ENCODE measurements at regions not wholly inside any gene's neighbourhood (a gene's known extent, or its start where the extent isn't known, plus 50 kb on each side); places are given as distances from the start of the nearest gene placed in this dataset.

- DNase-seq (ENCODE audit: low read depth) = no peak
- in situ Hi-C loops (cut with HindIII; ENCODE audit: low pct_unique_long_range_greater_than_20kb, low sequenced_read_pairs) = no loop called here
Measured at GRCh38 chr5:81860778-81861177, 109.9 kb upstream of the SSBP2 start.

- DNase-seq (ENCODE audit: low read depth) = no peak
- in situ Hi-C loops (cut with HindIII; ENCODE audit: low pct_unique_long_range_greater_than_20kb, low sequenced_read_pairs) = no loop called here
Measured at GRCh38 chr5:81859624-81860023, 108.7 kb upstream of the SSBP2 start.

- in situ Hi-C loops (cut with HindIII; ENCODE audit: low pct_unique_long_range_greater_than_20kb, low sequenced_read_pairs) = no loop called here
- DNase-seq (ENCODE audit: low read depth) = peak; percentile 6
Measured at GRCh38 chr5:81856948-81857928, 106.3 kb upstream of the SSBP2 start.

GRCh38 chr5:81855591-81855990, 104.7 kb upstream of the SSBP2 start:
- no peak for DNase-seq (ENCODE audit: low read depth)
- in situ Hi-C loops (cut with HindIII; ENCODE audit: low pct_unique_long_range_greater_than_20kb, low sequenced_read_pairs) = no loop called here

- no peak for DNase-seq (ENCODE audit: low read depth)
- in situ Hi-C loops (cut with HindIII; ENCODE audit: low pct_unique_long_range_greater_than_20kb, low sequenced_read_pairs) = no loop called here
Measured at GRCh38 chr5:81854915-81855314, 104.0 kb upstream of the SSBP2 start.

- no peak for DNase-seq (ENCODE audit: low read depth)
- in situ Hi-C loops (cut with HindIII; ENCODE audit: low pct_unique_long_range_greater_than_20kb, low sequenced_read_pairs) = no loop called here
Measured at GRCh38 chr5:81854485-81854884, 103.6 kb upstream of the SSBP2 start.

- no peak for DNase-seq (ENCODE audit: low read depth)
- in situ Hi-C loops (cut with HindIII; ENCODE audit: low pct_unique_long_range_greater_than_20kb, low sequenced_read_pairs) = no loop called here
Measured at GRCh38 chr5:81853030-81853357, 102.1 kb upstream of the SSBP2 start.

- in situ Hi-C loops (cut with HindIII; ENCODE audit: low pct_unique_long_range_greater_than_20kb, low sequenced_read_pairs) = no loop called here
- DNase-seq (ENCODE audit: low read depth) = no peak
Measured at GRCh38 chr5:81852291-81853029, 101.6 kb upstream of the SSBP2 start.

GRCh38 chr5:81851481-81852178, 100.7 kb upstream of the SSBP2 start:
- peak; percentile 78 for DNase-seq (ENCODE audit: low read depth)
- in situ Hi-C loops (cut with HindIII; ENCODE audit: low pct_unique_long_range_greater_than_20kb, low sequenced_read_pairs) = no loop called here

GRCh38 chr5:81850501-81851357, 99.8 kb upstream of the SSBP2 start:
- in situ Hi-C loops (cut with HindIII; ENCODE audit: low pct_unique_long_range_greater_than_20kb, low sequenced_read_pairs) = no loop called here

GRCh38 chr5:81849770-81850367, 99.0 kb upstream of the SSBP2 start:
- in situ Hi-C loops (cut with HindIII; ENCODE audit: low pct_unique_long_range_greater_than_20kb, low sequenced_read_pairs) = no loop called here
- DNase-seq (ENCODE audit: low read depth) = no peak

More at GRCh38 chr5:81850501-81851357, 99.8 kb upstream of the SSBP2 start:
- no peak for DNase-seq (ENCODE audit: low read depth)

- DNase-seq (ENCODE audit: low read depth) = no peak
- in situ Hi-C loops (cut with HindIII; ENCODE audit: low pct_unique_long_range_greater_than_20kb, low sequenced_read_pairs) = no loop called here
Measured at GRCh38 chr5:81848362-81848880, 97.5 kb upstream of the SSBP2 start.

GRCh38 chr5:81846301-81846700, 95.4 kb upstream of the SSBP2 start:
- no peak for DNase-seq (ENCODE audit: low read depth)
- in situ Hi-C loops (cut with HindIII; ENCODE audit: low pct_unique_long_range_greater_than_20kb, low sequenced_read_pairs) = no loop called here

- in situ Hi-C loops (cut with HindIII; ENCODE audit: low pct_unique_long_range_greater_than_20kb, low sequenced_read_pairs) = no loop called here
- no peak for DNase-seq (ENCODE audit: low read depth)
Measured at GRCh38 chr5:81843845-81844244, 92.9 kb upstream of the SSBP2 start.

- in situ Hi-C loops (cut with HindIII; ENCODE audit: low pct_unique_long_range_greater_than_20kb, low sequenced_read_pairs) = no loop called here
- no peak for DNase-seq (ENCODE audit: low read depth)
Measured at GRCh38 chr5:81842795-81843398, 92.0 kb upstream of the SSBP2 start.

- no peak for DNase-seq (ENCODE audit: low read depth)
- in situ Hi-C loops (cut with HindIII; ENCODE audit: low pct_unique_long_range_greater_than_20kb, low sequenced_read_pairs) = no loop called here
Measured at GRCh38 chr5:81839034-81839433, 88.1 kb upstream of the SSBP2 start.

- in situ Hi-C loops (cut with HindIII; ENCODE audit: low pct_unique_long_range_greater_than_20kb, low sequenced_read_pairs) = no loop called here
- DNase-seq (ENCODE audit: low read depth) = peak; percentile 16
Measured at GRCh38 chr5:81838307-81838906, 87.5 kb upstream of the SSBP2 start.
